Choroid plexus epithelial cell (primary cell): ENCODE measurements at regions not wholly inside any gene's neighbourhood (a gene's known extent, or its start where the extent isn't known, plus 50 kb on each side); places are given as distances from the start of the nearest gene placed in this dataset.

Experiments
- DNase-seq: peaks from one replicate; pipeline ENCODE4 v3.0.0-alpha.2; 2010; ENCODE audit warnings: low read depth
- H3K4me3 ChIP-seq: 2 replicates; pipeline ENCODE4 v1.5.1; 2011; ENCODE audit warnings: low read depth, mild to moderate bottlenecking, control low read depth, low read length, moderate library complexity
- CTCF ChIP-seq: conservative IDR thresholded peaks from 2 replicates; pipeline ENCODE4 v1.5.1; 2011; ENCODE audit warnings: low read depth, mild to moderate bottlenecking, control low read depth, inconsistent platforms, low read length, moderate library complexity

GRCh38 chr14:76273346-76273745 lies 102.6 kb upstream of the ESRRB start:
- no peak for TF ChIP-seq CTCF
- no peak overlapping the region for H3K4me3 ChIP-seq
- DNase-seq, result no peak

GRCh38 chr14:76274324-76274723 lies 101.6 kb upstream of the ESRRB start:
- H3K4me3 ChIP-seq, result no peak overlapping the region
- TF ChIP-seq CTCF, result no peak
- DNase-seq, result no peak

- no peak for DNase-seq
- no peak overlapping the region for H3K4me3 ChIP-seq
- no peak for TF ChIP-seq CTCF
Measured at GRCh38 chr14:76277586-76278130, 98.3 kb upstream of the ESRRB start.

- TF ChIP-seq CTCF, result no peak
- no peak for DNase-seq
- no peak overlapping the region for H3K4me3 ChIP-seq
Measured at GRCh38 chr14:76280221-76280620, 95.7 kb upstream of the ESRRB start.

GRCh38 chr14:76282581-76282980 lies 93.4 kb upstream of the ESRRB start:
- TF ChIP-seq CTCF, result no peak
- no peak for DNase-seq
- H3K4me3 ChIP-seq, result no peak overlapping the region

GRCh38 chr14:76287063-76287462 lies 88.9 kb upstream of the ESRRB start:
- TF ChIP-seq CTCF, result no peak
- DNase-seq, result no peak

GRCh38 chr14:76289276-76289675 lies 86.7 kb upstream of the ESRRB start:
- DNase-seq, result no peak
- no peak for TF ChIP-seq CTCF
- no peak overlapping the region for H3K4me3 ChIP-seq

More at GRCh38 chr14:76287063-76287462, 88.9 kb upstream of the ESRRB start:
- no peak overlapping the region for H3K4me3 ChIP-seq
